Thoracic aorta (tissue), 2 donors: ENCODE measurements at regions not wholly inside any gene's neighbourhood (a gene's known extent, or its start where the extent isn't known, plus 50 kb on each side); places are given as distances from the start of the nearest gene placed in this dataset.

Source experiments
- ATAC-seq: fragments of 150-250 bp; one replicate; pipeline ENCODE4 v1.8.0; 2017; ENCODE audit warnings: low read depth; ENCODE audit not compliant: insufficient number of reproducible peaks, low FRiP score
- DNase-seq: peaks from one replicate; pipeline ENCODE4 v3.0.0-alpha.2; 2020; ENCODE audit warnings: low spot score
- H3K27ac ChIP-seq, 2 donors: fragments of 200-600 bp; sonication (generic); 1 replicate in 1 of 2; 2 replicates in 1 of 2; pipeline ENCODE4 v1.5.1; 2016; ENCODE audit warnings: mild to moderate bottlenecking in 2 of 2, moderate library complexity in 2 of 2
- H3K27me3 ChIP-seq: fragments of 200-600 bp; sonication (generic); replicated peaks from 2 replicates; pipeline ENCODE4 v1.6.0; 2016; ENCODE audit warnings: mild to moderate bottlenecking; ENCODE audit not compliant: insufficient read depth
- H3K36me3 ChIP-seq: fragments of 200-600 bp; sonication (generic); one replicate; pipeline ENCODE4 v1.5.1; 2016
- H3K4me1 ChIP-seq, 2 donors: fragments of 200-600 bp; sonication (generic); 1 replicate in 1 of 2; 2 replicates in 1 of 2; pipeline versions ENCODE4 v1.5.1 to v1.6.0; 2016; ENCODE audit warnings: low read depth in 2 of 2, mild to moderate bottlenecking in 1 of 2; ENCODE audit not compliant: control insufficient read depth in 1 of 2
- H3K4me3 ChIP-seq: fragments of 200-600 bp; sonication (generic); 2 replicates; pipeline ENCODE4 v1.5.1; 2016; ENCODE audit warnings: mild to moderate bottlenecking
- H3K9me3 ChIP-seq: fragments of 200-600 bp; sonication (generic); 2 replicates; pipeline ENCODE4 v1.5.1; 2016
- TF ChIP-seq, protein P1 (sequence below): fragments of 200-600 bp; sonication (generic); IDR thresholded peaks from one replicate; pipeline ENCODE4 v1.5.1; 2019; ENCODE audit warnings: antibody characterized with exemption

DNA sequence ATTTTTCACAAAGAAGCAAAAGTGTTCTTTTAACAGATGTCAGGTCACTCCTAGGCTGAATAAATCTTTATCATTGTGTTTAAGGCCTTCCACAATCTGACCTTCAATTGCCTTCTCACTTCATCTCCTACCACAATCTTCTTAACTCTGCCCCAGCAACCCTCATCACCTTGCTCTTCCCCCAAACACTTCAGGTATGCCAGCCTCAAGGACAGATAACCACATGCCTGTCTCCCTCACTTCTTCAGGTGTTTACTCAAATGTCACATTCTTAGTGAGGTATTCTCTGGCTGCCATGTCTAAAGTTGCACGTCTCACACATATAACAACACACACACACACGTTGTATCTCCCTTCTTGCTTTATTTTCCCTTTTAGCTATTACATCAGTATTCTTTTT lies 146.5 kb downstream of the ANKRD50 start:
- TF ChIP-seq, protein P1, sequence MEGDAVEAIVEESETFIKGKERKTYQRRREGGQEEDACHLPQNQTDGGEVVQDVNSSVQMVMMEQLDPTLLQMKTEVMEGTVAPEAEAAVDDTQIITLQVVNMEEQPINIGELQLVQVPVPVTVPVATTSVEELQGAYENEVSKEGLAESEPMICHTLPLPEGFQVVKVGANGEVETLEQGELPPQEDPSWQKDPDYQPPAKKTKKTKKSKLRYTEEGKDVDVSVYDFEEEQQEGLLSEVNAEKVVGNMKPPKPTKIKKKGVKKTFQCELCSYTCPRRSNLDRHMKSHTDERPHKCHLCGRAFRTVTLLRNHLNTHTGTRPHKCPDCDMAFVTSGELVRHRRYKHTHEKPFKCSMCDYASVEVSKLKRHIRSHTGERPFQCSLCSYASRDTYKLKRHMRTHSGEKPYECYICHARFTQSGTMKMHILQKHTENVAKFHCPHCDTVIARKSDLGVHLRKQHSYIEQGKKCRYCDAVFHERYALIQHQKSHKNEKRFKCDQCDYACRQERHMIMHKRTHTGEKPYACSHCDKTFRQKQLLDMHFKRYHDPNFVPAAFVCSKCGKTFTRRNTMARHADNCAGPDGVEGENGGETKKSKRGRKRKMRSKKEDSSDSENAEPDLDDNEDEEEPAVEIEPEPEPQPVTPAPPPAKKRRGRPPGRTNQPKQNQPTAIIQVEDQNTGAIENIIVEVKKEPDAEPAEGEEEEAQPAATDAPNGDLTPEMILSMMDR = no peak

DNA sequence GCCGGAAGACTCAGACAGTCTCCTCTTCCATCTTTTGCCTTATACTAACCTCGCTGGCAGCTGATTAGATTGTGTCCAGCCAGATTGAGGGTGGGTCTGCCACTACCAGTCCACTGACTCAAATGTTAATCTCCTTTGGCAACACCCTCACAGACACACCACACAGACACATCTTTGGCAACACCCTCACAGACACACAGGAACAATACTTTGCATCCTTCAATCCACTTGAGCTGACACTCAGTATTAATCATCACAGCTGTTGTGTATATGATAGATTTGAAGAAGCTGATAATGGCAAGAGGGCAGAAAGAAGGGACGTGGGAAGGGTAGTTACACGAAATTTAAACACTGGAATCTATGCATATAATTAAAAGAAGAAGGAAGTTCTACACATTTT lies 139.5 kb downstream of the ANKRD50 start:
- Histone ChIP-seq H3K4me3 (no peak overlapping the region), H3K27me3 (no peaks in the 10 kb centered on the region), H3K27ac (no peak overlapping the region), H3K4me1 (no peaks in the 10 kb centered on the region), H3K9me3 (peaks cover 4% of the 10 kb centered on the region), H3K36me3 (no peaks in the 10 kb centered on the region)
- DNase-seq (no peak), ATAC-seq (no peak)
- TF ChIP-seq, protein P1 = no peak

More for the DNA sequence above, 146.5 kb downstream of the ANKRD50 start:
- Histone ChIP-seq H3K27me3 (no peaks in the 10 kb centered on the region), H3K4me3 (no peak overlapping the region), H3K4me1 (no peaks in the 10 kb centered on the region), H3K9me3 (no peaks in the 10 kb centered on the region), H3K36me3 (no peaks in the 10 kb centered on the region), H3K27ac (no peak overlapping the region)
- ATAC-seq (no peak), DNase-seq (no peak)

DNA sequence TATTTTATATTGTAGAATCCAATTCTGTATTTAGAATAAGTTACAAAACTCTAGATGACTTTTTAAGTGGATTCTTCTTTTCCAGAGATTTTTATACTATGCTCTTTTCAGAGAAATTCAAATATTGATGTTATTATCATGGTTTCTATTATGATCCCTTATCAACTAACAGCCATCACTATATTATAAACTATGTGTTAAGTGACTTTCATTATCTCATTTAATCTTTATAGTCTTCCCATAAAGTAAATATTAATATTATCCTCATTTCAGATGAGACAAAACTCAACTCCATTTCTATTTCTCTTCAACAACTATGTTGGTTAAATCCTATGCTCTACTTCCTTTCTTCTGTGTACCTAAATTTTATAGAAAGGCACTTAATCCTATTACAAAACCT lies 132.6 kb downstream of the ANKRD50 start:
- Histone ChIP-seq H3K9me3 (peaks cover 4% of the 10 kb centered on the region), H3K4me1 (no peaks in the 10 kb centered on the region), H3K27me3 (no peaks in the 10 kb centered on the region), H3K36me3 (no peaks in the 10 kb centered on the region), H3K27ac (no peak overlapping the region), H3K4me3 (no peak overlapping the region)
- DNase-seq (no peak), ATAC-seq (no peak)
- TF ChIP-seq, protein P1 = no peak

DNA sequence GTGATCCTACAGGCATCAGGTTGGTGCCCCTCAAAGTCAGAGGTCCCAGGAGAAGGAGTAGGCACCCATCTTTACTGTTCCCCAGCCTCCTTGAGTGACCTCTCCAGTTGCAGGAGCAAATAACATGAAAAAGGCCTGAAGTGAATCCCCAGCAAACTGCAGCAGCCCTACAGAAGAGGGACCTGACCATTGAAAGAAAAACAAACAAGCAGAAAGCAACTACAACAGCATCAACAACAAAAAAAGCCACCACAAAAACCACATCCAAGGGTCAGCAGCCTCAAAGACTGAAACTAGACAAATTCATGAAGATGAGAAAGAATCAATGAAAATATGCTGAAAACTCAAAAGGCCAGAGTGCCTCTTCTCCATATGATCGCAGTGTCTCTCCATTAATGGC lies 128.7 kb downstream of the ANKRD50 start:
- H3K27ac ChIP-seq = no peak overlapping the region
- peaks cover 3% of the 10 kb centered on the region for H3K9me3 ChIP-seq
- no peak for ATAC-seq
- DNase-seq = no peak
- H3K36me3 ChIP-seq = no peaks in the 10 kb centered on the region
- H3K27me3 ChIP-seq = no peaks in the 10 kb centered on the region
- no peak overlapping the region for H3K4me3 ChIP-seq
- no peaks in the 10 kb centered on the region for H3K4me1 ChIP-seq
- TF ChIP-seq, protein P1 = no peak

DNA sequence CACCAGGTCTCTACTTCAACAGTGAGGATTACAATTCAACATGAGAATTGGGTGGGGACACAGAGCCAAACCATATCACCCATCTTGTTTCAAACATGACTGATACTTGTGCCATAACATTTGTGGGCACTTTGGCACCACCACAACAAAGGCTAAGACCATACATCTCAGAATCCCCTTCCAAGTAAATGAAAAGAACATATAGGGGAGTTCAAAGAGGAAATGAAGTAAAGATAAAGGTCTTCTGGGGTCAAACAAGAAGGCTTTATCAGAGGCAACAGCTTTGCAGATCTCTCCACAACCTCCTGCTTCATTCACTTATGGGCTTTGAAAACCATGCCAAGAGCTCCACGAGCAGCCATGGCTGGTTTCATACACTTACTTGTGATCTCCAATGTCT lies 122.7 kb downstream of the ANKRD50 start:
- Histone ChIP-seq H3K9me3 (peaks cover 3% of the 10 kb centered on the region), H3K4me1 (no peaks in the 10 kb centered on the region), H3K27ac (no peak overlapping the region), H3K36me3 (no peaks in the 10 kb centered on the region), H3K27me3 (no peaks in the 10 kb centered on the region), H3K4me3 (no peak overlapping the region)
- ATAC-seq = no peak
- no peak for DNase-seq
- TF ChIP-seq, protein P1 = no peak
